Transverse colon (tissue), 4 donors: ENCODE measurements at regions not wholly inside any gene's neighbourhood (a gene's known extent, or its start where the extent isn't known, plus 50 kb on each side); places are given as distances from the start of the nearest gene placed in this dataset.

Source experiments
- DNase-seq: peaks from one replicate; pipeline ENCODE4 v3.0.0-alpha.2; 2019
- H3K27ac ChIP-seq, 4 donors: fragments of 200-600 bp; sonication (generic); 2 replicates each; pipeline ENCODE4 v1.5.1; 2016 to 2018; ENCODE audit warnings: inconsistent platforms in 4 of 4
- H3K27me3 ChIP-seq: fragments of 200-600 bp; sonication (generic); 2 replicates; pipeline ENCODE4 v1.5.1; 2017; ENCODE audit warnings: inconsistent platforms
- H3K36me3 ChIP-seq, 4 donors: fragments of 200-600 bp; sonication (generic); 2 replicates each; pipeline ENCODE4 v1.5.1; 2017 to 2019; ENCODE audit warnings: inconsistent platforms in 4 of 4
- H3K4me1 ChIP-seq, 4 donors: fragments of 200-600 bp; sonication (generic); 2 replicates each; pipeline ENCODE4 v1.5.1; 2017 to 2020; ENCODE audit warnings: inconsistent platforms in 4 of 4
- H3K4me3 ChIP-seq, 4 donors: fragments of 200-600 bp; sonication (generic); 1 replicate in 1 of 4; 2 replicates in 3 of 4; pipeline versions ENCODE4 v1.5.1 to v1.6.1; 2017 to 2019; ENCODE audit warnings: inconsistent platforms in 4 of 4
- H3K9me3 ChIP-seq, 2 donors: fragments of 200-600 bp; sonication (generic); 2 replicates each; pipeline ENCODE4 v1.5.1; 2017 to 2019; ENCODE audit warnings: inconsistent platforms in 2 of 2
- EP300 ChIP-seq: sonication (generic); formaldehyde crosslinking; IDR thresholded peaks from one replicate; pipeline ENCODE4 v1.6.1; 2017; ENCODE audit warnings: antibody characterized with exemption, low read depth
- POLR2A ChIP-seq: fragments of 450-650 bp; IDR thresholded peaks from one replicate; pipeline ENCODE4 v1.6.1; 2016; ENCODE audit warnings: antibody characterized with exemption, mild to moderate bottlenecking, moderate library complexity
- POLR2AphosphoS5 ChIP-seq, 3 donors: sonication (generic); formaldehyde crosslinking; IDR thresholded peaks; one replicate each; pipeline ENCODE4 v1.6.1; 2016; ENCODE audit warnings: antibody characterized with exemption in 3 of 3
- WGBS, 2 donors: methylation state at CpG; one replicate each; pipeline ENCODE4 v1.1.5; 2018; ENCODE audit warnings: low coverage in 1 of 2; 5-methylcytosine and 5-hydroxymethylcytosine counted together
- in situ Hi-C, 4 donors: fragments of 200-750 bp; cut with MboI; loops; one replicate each; pipeline versions ENCODE4 v1.15.0 to v1.15.1; 2017; ENCODE audit warnings: low sequenced_read_pairs in 3 of 4, low pct_ligation_motif_present in 1 of 4, low pct_unique_long_range_greater_than_20kb in 1 of 4
- intact Hi-C: fragments of 100-400 bp; cut with DNase I; formaldehyde crosslinking; loops from one replicate; pipeline ENCODE4 v1.15.1; 2023; ENCODE audit warnings: low total_unique reads
- TF ChIP-seq, protein P1 (sequence below), 5 experiments: fragments of 200-600 bp in 3 of 5; fragments of 450-650 bp in 2 of 5; sonication (generic) in 3 of 5; IDR thresholded peaks; 1 replicate in 2 of 5; 2 replicates in 3 of 5; pipeline ENCODE4 v1.5.1; 2016 to 2017; ENCODE audit warnings: antibody characterized with exemption in 5 of 5, inconsistent platforms in 3 of 5, mild to moderate bottlenecking in 2 of 5, moderate library complexity in 1 of 5

DNA sequence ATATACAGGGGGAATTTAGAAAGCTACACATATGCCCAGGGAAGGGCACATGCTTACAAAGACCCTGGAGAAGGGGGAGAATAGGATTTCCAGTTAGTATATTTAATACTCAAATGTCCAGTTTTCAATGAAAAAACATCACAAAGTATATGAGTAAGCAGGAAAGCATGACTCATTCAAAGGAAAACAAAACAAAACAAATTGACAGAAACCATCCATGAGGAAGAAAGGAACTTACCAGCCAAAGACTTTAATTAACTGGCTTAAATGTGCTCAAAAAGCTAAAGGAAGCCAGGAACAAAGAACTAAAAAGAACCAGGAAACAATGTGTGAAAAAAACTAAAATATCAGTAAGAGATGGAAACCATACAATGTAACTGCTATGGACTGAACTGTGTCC lies 716.2 kb upstream of the ARGLU1 start:
- H3K4me1 ChIP-seq = no peaks in the 10 kb centered on the region
- no peak overlapping the region for H3K4me3 ChIP-seq
- no peak overlapping the region for H3K27ac ChIP-seq
- no peaks in the 10 kb centered on the region for H3K27me3 ChIP-seq
- no peak for DNase-seq
- H3K36me3 ChIP-seq = no peaks in the 10 kb centered on the region
- in situ Hi-C loops = no loop called here
- TF ChIP-seq EP300 = no peak
- H3K9me3 ChIP-seq = no peaks in the 10 kb centered on the region
- intact Hi-C loops = no loop called here

DNA sequence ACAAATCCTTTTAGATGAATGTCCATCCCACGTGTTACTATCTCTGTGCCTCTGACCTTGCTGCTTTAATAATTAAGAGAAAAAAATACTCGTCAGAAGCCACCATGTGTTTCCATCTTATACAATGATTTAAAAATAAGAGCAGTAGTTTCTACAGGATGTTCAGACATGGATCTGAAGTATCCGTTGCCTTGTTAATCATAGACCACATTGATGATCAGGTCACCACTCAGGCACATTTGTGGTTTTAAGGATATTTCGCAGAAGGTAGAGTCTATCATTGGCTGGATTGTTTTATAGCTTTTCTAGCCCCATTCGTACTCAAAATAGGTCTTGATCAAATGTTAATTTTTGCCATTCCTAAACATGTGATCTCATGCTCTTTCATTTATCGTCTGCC lies 710.0 kb upstream of the ARGLU1 start:
- no peak for TF ChIP-seq EP300
- TF ChIP-seq POLR2AphosphoS5 (IDR thresholded peaks at IDR 0.05) = no peak
- TF ChIP-seq POLR2A = no peak
- TF ChIP-seq, protein P1, sequence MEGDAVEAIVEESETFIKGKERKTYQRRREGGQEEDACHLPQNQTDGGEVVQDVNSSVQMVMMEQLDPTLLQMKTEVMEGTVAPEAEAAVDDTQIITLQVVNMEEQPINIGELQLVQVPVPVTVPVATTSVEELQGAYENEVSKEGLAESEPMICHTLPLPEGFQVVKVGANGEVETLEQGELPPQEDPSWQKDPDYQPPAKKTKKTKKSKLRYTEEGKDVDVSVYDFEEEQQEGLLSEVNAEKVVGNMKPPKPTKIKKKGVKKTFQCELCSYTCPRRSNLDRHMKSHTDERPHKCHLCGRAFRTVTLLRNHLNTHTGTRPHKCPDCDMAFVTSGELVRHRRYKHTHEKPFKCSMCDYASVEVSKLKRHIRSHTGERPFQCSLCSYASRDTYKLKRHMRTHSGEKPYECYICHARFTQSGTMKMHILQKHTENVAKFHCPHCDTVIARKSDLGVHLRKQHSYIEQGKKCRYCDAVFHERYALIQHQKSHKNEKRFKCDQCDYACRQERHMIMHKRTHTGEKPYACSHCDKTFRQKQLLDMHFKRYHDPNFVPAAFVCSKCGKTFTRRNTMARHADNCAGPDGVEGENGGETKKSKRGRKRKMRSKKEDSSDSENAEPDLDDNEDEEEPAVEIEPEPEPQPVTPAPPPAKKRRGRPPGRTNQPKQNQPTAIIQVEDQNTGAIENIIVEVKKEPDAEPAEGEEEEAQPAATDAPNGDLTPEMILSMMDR (IDR thresholded peaks at IDR 0.05) = no peak
- DNase-seq = no peak
- H3K27ac ChIP-seq = no peak overlapping the region
- H3K9me3 ChIP-seq = no peaks in the 10 kb centered on the region
- WGBS, 2 donors = 80 to 85% methylated on average over 2 to 6 of the region's 6 CpGs
- in situ Hi-C loops (no loop called here), intact Hi-C loops (no loop called here)
- H3K4me3 ChIP-seq = no peak overlapping the region
- no peaks in the 10 kb centered on the region for H3K36me3 ChIP-seq
- H3K27me3 ChIP-seq = no peaks in the 10 kb centered on the region
- no peaks in the 10 kb centered on the region for H3K4me1 ChIP-seq

DNA sequence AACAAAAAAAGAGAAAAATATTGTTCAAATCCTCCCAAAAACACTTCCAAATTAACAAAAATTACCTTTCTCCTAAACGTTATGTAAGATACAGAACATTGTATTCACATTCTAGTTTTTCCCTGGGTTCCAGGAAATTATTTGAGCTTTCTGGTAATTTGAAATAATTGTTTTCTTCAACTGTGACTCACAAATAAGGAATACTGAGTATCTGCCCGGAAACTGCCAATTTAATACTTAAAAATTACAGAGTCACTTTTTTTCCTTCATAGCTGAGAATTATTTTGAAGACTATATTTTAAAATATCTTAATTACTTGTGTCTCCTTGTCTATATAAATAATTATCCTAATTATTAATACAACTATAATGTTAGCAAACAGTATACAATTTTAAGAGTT lies 709.0 kb upstream of the ARGLU1 start:
- Histone ChIP-seq H3K27me3 (no peaks in the 10 kb centered on the region), H3K9me3 (no peaks in the 10 kb centered on the region), H3K36me3 (no peaks in the 10 kb centered on the region), H3K4me3 (no peak overlapping the region), H3K27ac (no peak overlapping the region), H3K4me1 (no peaks in the 10 kb centered on the region)
- intact Hi-C loops = no loop called here
- DNase-seq = no peak
- in situ Hi-C loops = no loop called here
- TF ChIP-seq POLR2AphosphoS5 (IDR thresholded peaks at IDR 0.05) (no peak), POLR2A (no peak), EP300 (no peak)
- TF ChIP-seq, protein P1 (IDR thresholded peaks at IDR 0.05) = no peak
- 63 to 70% methylated on average over 2 of the region's 2 CpGs for WGBS, 2 donors

DNA sequence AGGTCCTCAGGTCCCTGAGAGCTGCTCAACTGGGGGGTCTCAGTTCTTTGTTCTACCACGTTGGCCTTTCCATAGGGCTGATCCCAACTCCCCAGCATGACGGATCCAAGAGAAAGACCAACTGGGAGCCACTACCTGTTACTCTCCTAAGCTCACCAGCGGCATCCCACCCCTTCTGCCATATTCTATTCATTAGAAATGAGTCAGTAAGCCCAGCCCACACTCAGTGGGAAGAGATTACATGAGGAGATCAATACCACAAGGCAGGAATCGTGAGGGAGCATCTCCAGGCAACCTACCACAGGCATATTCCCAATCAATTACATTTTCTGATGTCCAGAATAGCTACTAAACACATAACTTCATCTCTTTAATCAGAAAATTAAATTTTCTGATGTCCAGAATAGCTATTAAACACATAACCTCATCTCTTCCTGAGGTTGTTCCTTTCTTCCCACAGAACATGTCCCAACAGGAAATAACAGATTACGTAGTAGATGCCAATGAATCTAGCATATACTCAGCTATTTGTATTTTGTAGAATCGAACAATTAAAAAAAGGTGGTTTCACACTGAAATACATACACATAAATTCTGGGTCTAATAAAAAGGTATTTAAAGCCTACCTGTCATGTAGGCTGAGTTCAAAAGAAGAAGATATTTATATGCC lies 708.1 kb upstream of the ARGLU1 start:
- Histone ChIP-seq H3K9me3 (no peaks in the 10 kb centered on the region), H3K4me1 (no peaks in the 10 kb centered on the region), H3K27me3 (no peaks in the 10 kb centered on the region), H3K4me3 (no peak overlapping the region), H3K27ac (no peak overlapping the region), H3K36me3 (no peaks in the 10 kb centered on the region)
- WGBS, 2 donors = 74 to 77% methylated on average over 2 to 6 of the region's 6 CpGs
- TF ChIP-seq POLR2AphosphoS5 (IDR thresholded peaks at IDR 0.05) = no peak
- no peak for TF ChIP-seq EP300
- no peak for TF ChIP-seq POLR2A
- TF ChIP-seq, protein P1 (IDR thresholded peaks at IDR 0.05) = no peak
- intact Hi-C loops (no loop called here), in situ Hi-C loops (no loop called here)
- DNase-seq = no peak

DNA sequence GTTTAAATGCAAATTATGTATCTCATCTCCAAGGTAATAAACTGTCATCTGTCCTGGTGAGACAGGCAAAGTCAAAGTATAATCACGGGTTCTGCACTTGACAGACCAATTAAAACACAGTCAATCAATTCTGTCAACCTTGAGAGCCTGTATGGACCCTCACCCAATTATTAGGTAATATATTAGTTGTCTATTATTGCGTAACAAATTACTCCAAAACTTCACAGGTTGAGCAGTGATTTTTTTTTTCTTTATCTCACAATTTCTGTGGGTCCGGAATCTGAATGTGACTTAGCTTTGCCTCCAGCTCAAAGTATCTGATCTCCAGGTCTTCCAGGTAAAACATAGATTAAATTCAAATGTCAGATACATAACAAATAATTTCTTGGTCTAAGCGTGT lies 707.4 kb upstream of the ARGLU1 start:
- H3K4me1 ChIP-seq = no peaks in the 10 kb centered on the region
- H3K36me3 ChIP-seq = no peaks in the 10 kb centered on the region
- in situ Hi-C loops = no loop called here
- no peak for DNase-seq
- H3K4me3 ChIP-seq = no peak overlapping the region
- intact Hi-C loops = no loop called here
- TF ChIP-seq, protein P1 (IDR thresholded peaks at IDR 0.05) = no peak
- no peak for TF ChIP-seq POLR2A
- TF ChIP-seq POLR2AphosphoS5 (IDR thresholded peaks at IDR 0.05) = no peak
- no peak for TF ChIP-seq EP300
- H3K27me3 ChIP-seq = no peaks in the 10 kb centered on the region
- no peak overlapping the region for H3K27ac ChIP-seq
- no peaks in the 10 kb centered on the region for H3K9me3 ChIP-seq
- whole genome bisulfite sequencing, 2 donors = 82 to 94% methylated on average over 3 to 4 of the region's 4 CpGs
